Heart right ventricle (tissue), 16 donors: ENCODE measurements at regions not wholly inside any gene's neighbourhood (a gene's known extent, or its start where the extent isn't known, plus 50 kb on each side); places are given as distances from the start of the nearest gene placed in this dataset.

Experiments
- ATAC-seq, 8 donors: fragments of 200-7000 bp; cut with Tn5 transposase; one replicate each; pipeline ENCODE4 v1.9.1; 2020; ENCODE audit warnings: mild to moderate bottlenecking in 8 of 8, moderate library complexity in 8 of 8, moderate number of reproducible peaks in 1 of 8
- DNase-seq, 2 donors: peaks; one replicate each; pipeline ENCODE4 v3.0.0-alpha.2; 2020
- H3K27ac ChIP-seq, 10 donors: fragments of 200-600 bp; sonication (generic) in 2 of 10; one replicate each; pipeline versions ENCODE4 v1.5.0 to v1.8.0; 2020 to 2022; ENCODE audit warnings: mild to moderate bottlenecking in 3 of 10
- H3K27me3 ChIP-seq, 7 donors: fragments of 200-600 bp; one replicate each; pipeline ENCODE4 v1.8.0; 2021 to 2022; ENCODE audit warnings: mild to moderate bottlenecking in 2 of 7
- H3K36me3 ChIP-seq, 9 donors: fragments of 200-600 bp; sonication (generic) in 1 of 9; one replicate each; pipeline versions ENCODE4 v1.5.0 to v1.8.0; 2020 to 2022; ENCODE audit warnings: mild to moderate bottlenecking in 2 of 9
- H3K4me1 ChIP-seq, 9 donors: fragments of 200-600 bp; sonication (generic) in 1 of 9; one replicate each; pipeline versions ENCODE4 v1.5.0 to v1.8.0; 2020 to 2022; ENCODE audit warnings: mild to moderate bottlenecking in 4 of 9
- H3K4me3 ChIP-seq, 10 donors: fragments of 200-600 bp; sonication (generic) in 2 of 10; one replicate each; pipeline versions ENCODE4 v1.5.0 to v1.8.0; 2020 to 2022; ENCODE audit warnings: mild to moderate bottlenecking in 7 of 10, moderate library complexity in 2 of 10
- H3K9me3 ChIP-seq, 11 donors: fragments of 200-600 bp in 10 of 11; sonication (generic) in 2 of 11; one replicate each; pipeline versions ENCODE4 v1.5.0 to v1.8.0; 2013 to 2022; ENCODE audit warnings: mild to moderate bottlenecking in 2 of 11, control low read depth in 1 of 11, moderate library complexity in 1 of 11
- CTCF ChIP-seq, 9 donors: fragments of 200-600 bp; sonication (generic) in 2 of 9; IDR thresholded peaks; one replicate each; pipeline versions ENCODE4 v1.5.0 to v1.8.0; 2021 to 2022; ENCODE audit warnings: antibody characterized with exemption in 9 of 9, mild to moderate bottlenecking in 5 of 9, moderate library complexity in 1 of 9
- WGBS, 2 donors: extraction: QIAGEN DNeasy Blood & Tissue Kit; methylation state at CpG; one replicate each; pipeline ENCODE4 v1.1.7; 2013; ENCODE audit warnings: inconsistent platforms in 1 of 2; 5-methylcytosine and 5-hydroxymethylcytosine counted together
- intact Hi-C, 10 donors: fragments of 100-400 bp; cut with DNase I; formaldehyde crosslinking; loops; one replicate each; pipeline versions ENCODE4 v1.11.1 to v1.14.2; 2022
- donor health status: Arrhythmogenic right ventricular cardiomyopathy.
- donor health status: ischemic (EF 13 %, LVEDD 7.1; RV severe dilation, severe dysfunction).
- donor health status: healthy with polysubstance abuse.
- donor health status: DM: no; HTN: yes; CAD: no.
- donor health status: DM: no; HTN: no; CAD: no.
- donor health status: ischemic (EF 25% LVEDD 6.9; RV normal size, moderate dysfunction).
- donor health status: ischemic (EF 25% LVEDD 5.7; RV mildly dilated, moderate dysfunction).
- donor health status: healthy.
- donor health status: DM: yes; HTN: yes; CAD: no.
- donor health status: Ischemic cardiomyopathy.
- donor health status: ischemic (EF 35%, LVEDD 5.7; RV mildly dilated, moderate dysfunction).
- donor health status: nonischemic (EF 11% LVEDD 7.7; RV severe dilation, severe dysfunction).
- donor health status: DM: yes; HTN: yes; CAD: no.
- donor health status: PGD.
- donor health status: ischemic (EF 29% LVEDD 5.4; RV normal size, mild dysfunction).
- donor health status: nonischemic (EF 23%, LVEDD 6.1; RV moderate dilation, normal function).

DNA sequence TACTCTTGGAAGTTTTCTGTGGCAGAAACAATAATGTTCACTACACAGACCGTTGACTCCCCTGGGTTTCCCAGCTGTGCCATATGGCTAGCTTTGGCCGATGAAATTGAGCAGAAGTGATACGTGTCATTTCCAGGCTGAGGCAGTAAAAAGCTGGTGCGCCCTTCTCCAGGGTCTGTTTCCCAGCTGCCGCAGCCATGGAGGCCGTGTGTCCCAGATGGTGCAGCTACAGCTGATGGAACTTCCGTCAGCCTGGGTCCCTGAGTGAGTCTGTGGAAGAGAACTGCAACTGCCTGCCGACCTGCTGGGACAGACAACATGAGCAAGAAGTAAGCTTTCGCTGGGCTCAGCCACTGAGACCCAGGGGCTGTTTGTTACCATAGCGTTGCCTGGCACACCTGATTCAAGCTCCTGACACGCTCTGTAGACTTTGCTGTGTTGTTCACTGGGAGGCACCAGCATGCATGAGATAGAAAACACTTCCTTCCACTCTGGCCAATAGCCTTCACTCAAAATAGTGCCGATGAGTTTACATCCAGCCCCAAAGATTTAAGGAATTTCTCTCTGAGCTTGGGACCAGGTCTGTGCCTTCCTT is 116.3 kb upstream of the SLC25A33 start:
- TF ChIP-seq CTCF (IDR thresholded peaks at IDR 0.05) = no peak
- Histone ChIP-seq H3K36me3 (no peaks in the 10 kb centered on the region), H3K4me3 (no peak overlapping the region), H3K4me1 (peaks cover 0 to 18% (median 0%) of the 10 kb centered on the region in 9 donors), H3K27me3 (no peaks in the 10 kb centered on the region), H3K9me3 (no peaks in the 10 kb centered on the region), H3K27ac (no peak overlapping the region)
- DNase-seq = no peak
- intact Hi-C loops = no loop called here
- no peak for ATAC-seq
- 87 to 91% methylated on average over 12 of the region's 12 CpGs for WGBS, 2 donors

DNA sequence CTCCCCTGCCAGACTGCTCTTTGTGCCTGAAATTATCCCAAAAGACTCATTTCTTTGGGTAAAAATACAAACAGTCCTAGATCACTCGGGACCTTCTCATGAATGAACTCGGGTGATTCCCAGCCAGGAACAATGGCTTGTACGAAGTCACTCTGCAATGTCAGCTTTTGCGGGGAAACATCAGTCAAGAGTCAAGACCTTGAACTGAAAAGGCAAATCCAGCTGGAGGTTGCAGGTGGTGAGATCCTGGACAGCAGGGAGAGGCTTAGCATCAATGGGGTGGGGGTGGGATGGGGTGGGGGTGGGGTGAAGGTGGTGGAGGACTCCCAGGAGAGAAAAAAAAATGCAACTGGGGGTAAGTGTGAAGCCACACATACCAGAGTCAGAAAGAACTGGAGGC is 115.0 kb upstream of the SLC25A33 start:
- peaks cover 0 to 28% (median 7%) of the 10 kb centered on the region in 9 donors for H3K4me1 ChIP-seq
- H3K27me3 ChIP-seq = no peaks in the 10 kb centered on the region
- WGBS, 2 donors = 51 to 66% methylated on average over 4 of the region's 4 CpGs
- H3K9me3 ChIP-seq = no peaks in the 10 kb centered on the region
- H3K36me3 ChIP-seq = no peaks in the 10 kb centered on the region
- no peak overlapping the region for H3K4me3 ChIP-seq
- intact Hi-C loops = no loop called here
- TF ChIP-seq CTCF (IDR thresholded peaks at IDR 0.05) = no peak
- DNase-seq = no peak
- ATAC-seq = no peak
- H3K27ac ChIP-seq = no peak overlapping the region

- DNase-seq (no peak), ATAC-seq (no peak)
- intact Hi-C loops = no loop called here
- TF ChIP-seq CTCF (IDR thresholded peaks at IDR 0.05) = no peak
- no peak overlapping the region for H3K4me3 ChIP-seq
- no peaks in the 10 kb centered on the region for H3K27me3 ChIP-seq
- 69 to 75% methylated on average over 7 of the region's 7 CpGs for WGBS, 2 donors
- H3K9me3 ChIP-seq = no peaks in the 10 kb centered on the region
- H3K27ac ChIP-seq = no peak overlapping the region
- no peaks in the 10 kb centered on the region for H3K36me3 ChIP-seq
- peaks cover 0 to 32% (median 12%) of the 10 kb centered on the region in 9 donors for H3K4me1 ChIP-seq
Measured at GRCh38 chr1:9425859-9426258, 113.4 kb upstream of the SLC25A33 start.

DNA sequence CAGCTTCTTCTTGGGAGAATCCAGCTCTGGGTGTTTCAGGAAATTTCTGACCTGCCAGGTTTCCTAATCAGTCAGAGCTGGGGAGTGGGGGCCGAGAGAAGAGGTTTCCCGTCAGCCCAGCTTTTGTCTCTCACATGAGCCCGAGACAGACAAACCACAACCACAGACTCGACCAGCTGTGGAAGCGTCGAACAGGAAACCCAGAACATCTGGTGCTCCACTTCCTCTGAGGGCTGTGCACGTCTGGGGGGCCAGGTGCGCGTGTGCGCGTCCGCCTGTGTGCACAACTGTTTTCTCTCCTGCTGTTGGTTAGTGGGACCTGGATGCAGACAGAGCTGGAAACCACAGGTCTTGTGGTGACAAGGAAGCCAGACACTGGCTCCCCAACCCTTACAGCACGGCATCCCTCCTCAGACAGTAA is 113.0 kb upstream of the SLC25A33 start:
- peak overlapping the region in 1 of 10 donors; percentile 3 for H3K27ac ChIP-seq
- H3K27me3 ChIP-seq = no peaks in the 10 kb centered on the region
- DNase-seq (no peak), ATAC-seq (no peak)
- H3K4me1 ChIP-seq = peaks cover 0 to 32% (median 12%) of the 10 kb centered on the region in 9 donors
- H3K4me3 ChIP-seq = no peak overlapping the region
- H3K36me3 ChIP-seq = no peaks in the 10 kb centered on the region
- intact Hi-C loops = no loop called here
- WGBS, 2 donors = 42 to 54% methylated on average over 13 of the region's 13 CpGs
- TF ChIP-seq CTCF (IDR thresholded peaks at IDR 0.05) = no peak
- no peaks in the 10 kb centered on the region for H3K9me3 ChIP-seq
